ENCODE measurements at regions not wholly inside any gene's neighbourhood (a gene's known extent, or its start where the extent isn't known, plus 50 kb on each side); places are given as distances from the start of the nearest gene placed in this dataset.

- TF ChIP-seq, protein P1, sequence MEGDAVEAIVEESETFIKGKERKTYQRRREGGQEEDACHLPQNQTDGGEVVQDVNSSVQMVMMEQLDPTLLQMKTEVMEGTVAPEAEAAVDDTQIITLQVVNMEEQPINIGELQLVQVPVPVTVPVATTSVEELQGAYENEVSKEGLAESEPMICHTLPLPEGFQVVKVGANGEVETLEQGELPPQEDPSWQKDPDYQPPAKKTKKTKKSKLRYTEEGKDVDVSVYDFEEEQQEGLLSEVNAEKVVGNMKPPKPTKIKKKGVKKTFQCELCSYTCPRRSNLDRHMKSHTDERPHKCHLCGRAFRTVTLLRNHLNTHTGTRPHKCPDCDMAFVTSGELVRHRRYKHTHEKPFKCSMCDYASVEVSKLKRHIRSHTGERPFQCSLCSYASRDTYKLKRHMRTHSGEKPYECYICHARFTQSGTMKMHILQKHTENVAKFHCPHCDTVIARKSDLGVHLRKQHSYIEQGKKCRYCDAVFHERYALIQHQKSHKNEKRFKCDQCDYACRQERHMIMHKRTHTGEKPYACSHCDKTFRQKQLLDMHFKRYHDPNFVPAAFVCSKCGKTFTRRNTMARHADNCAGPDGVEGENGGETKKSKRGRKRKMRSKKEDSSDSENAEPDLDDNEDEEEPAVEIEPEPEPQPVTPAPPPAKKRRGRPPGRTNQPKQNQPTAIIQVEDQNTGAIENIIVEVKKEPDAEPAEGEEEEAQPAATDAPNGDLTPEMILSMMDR (IDR thresholded peaks at IDR 0.05): no peak
- TF ChIP-seq POLR2A (IDR thresholded peaks at IDR 0.05): no peak
Observed at GRCh38 chr4:57591073-57591472, 480.9 kb upstream of the IGFBP7 start.

Measured in heart left ventricle (tissue), 13 donors.